HPDE6-E6E7 (cell line): ENCODE measurements at regions not wholly inside any gene's neighbourhood (a gene's known extent, or its start where the extent isn't known, plus 50 kb on each side); places are given as distances from the start of the nearest gene placed in this dataset.

Source experiments
- DNase-seq: peaks from one replicate; pipeline ENCODE4 v3.0.0; 2011; ENCODE audit warnings: missing footprints; ENCODE audit errors: extremely low spot score

DNA sequence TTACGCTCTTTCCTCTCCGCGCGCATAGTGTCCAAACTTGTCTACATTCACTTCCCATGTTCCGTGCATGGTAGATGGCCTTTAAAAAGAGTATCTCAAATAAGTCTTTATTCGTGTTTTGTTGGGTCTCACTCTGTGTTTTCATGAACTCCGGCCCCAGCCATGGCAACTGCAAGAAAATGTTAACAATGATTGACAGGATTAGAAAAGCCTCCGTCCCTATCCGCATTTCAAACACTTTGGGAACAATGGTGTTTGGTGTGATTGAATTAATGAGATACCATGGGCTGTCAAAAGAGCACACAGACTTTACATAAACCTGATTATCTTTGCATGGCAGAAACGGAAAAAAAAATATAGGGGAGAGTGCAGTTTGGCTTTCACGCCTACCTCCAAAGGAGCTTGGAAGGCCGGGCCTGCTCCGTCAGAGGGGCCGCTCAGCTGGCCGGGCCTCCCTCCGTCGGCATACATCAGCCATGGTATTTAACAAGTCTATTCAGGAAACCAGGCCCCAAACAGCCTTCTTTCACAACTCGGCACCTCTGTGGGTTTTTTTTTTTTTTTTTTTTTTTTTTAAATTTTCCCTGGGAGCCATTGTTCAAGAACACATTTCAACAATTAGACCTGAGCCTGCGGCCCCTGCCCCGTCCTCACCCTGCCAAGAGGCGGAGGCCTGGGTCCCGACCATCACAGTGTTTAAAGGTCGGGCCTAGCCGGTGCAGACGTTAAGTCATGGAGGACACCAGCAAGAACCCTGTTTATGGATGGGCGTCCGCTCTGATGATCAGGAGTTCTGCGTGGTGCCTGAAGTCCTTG lies 323.8 kb upstream of the IRX4 start:
- no peak for DNase-seq

DNA sequence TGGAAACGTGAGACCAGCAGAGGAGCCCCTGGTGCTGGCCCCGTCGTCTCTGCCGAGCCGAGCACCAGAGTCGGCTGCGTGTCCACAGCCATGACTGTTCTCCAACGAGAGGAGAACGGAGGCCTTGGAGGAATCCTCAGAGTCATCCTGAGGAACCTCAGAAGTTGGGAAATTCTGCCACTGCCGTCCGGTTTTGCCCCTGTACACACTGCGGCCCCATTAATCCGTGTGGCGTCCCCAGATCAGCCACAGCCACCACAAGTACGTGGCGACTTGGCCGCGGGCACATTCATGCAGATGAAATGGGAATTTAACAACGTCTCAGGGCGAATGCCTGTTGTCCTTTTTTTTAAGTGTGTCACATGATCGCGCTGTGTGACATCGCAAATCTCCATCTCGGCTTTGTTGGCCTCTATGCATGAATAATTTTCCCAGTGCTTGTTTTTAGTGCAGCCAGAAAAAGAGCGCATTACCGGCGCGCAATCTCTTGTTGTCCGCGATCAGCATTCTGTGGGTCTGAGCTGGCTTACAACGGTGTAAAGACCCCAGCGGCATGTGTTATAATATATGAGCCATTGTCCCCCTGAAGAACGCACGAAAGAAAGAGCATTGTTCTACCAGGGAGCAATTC lies 323.0 kb upstream of the IRX4 start:
- DNase-seq: no peak

DNA sequence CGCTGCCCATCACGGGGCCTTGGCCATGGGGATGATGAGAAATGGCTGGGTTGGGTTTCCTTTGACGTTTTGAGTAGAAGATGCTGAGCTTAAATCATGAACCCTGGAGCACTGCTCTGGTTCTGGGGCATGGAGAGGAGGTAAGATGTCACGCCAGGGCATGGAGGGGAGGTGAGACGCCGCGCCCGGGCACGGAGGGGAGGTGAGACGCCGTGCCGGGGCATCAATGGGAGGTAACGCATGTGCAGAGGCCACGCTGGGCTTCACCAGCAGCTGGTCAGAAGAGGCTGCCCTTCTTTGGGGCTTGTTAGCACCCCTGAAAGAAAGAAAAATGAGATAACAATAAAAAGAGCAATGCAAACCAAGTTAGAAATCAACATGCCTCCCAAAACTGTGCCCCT lies 322.5 kb upstream of the IRX4 start:
- DNase-seq: no peak

DNA sequence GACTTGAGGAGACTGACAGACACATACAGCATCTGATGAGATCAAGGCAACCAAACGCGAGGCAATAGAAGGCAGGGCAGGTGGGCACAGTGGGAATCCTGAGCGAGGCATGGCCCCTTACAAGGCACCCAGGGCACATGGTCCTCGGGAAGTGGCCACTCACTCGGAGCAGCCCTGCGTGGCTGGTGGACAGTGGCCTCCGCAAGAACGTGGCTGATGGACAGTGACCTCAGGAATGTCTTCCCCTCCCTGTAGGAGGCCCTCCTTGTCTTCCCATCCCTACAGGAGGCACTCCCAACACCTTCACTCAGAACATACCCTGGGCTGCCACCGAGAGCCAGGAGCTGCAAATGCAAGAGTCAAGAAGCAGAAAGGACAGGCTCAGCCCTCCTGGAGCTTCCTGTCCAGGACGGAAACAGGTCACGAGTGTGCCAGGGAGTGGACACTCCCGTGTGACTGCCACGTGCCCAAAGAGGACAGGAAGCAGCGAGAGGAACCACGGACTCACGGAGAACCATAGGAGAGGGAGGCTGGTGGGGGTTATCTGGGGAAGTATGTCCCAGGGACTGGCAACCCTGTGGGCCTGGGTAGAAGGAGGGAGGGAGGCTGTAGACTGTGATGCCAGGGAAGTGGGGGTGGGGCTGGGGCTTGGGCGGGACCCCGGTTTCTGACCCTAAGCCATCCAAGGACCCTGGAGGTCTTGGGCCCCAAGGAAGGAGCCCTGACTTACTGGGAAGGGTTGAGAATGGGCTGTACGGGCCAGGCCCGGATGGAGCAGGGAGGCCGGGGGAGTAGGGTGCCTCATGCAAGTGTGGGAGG lies 321.9 kb upstream of the IRX4 start:
- no peak for DNase-seq

DNA sequence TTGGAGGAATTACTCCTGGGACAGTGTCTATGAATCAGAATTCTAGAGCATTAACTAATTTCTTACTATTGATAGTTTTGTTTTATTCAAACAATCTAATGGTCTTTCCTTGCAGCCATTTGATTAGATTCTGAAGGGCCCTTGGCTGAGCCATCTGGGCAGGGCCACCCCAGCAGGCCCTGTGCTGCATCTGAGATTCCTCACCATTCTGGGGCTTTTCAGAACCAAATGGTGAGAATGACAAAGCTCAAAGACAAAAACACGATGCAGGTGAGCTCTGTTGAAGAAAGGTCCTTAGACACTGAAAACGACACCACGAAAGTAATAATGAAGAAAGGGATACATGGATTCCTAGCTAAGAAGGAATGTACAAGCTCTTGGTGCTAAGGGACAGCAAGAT lies 321.0 kb upstream of the IRX4 start:
- DNase-seq: no peak

DNA sequence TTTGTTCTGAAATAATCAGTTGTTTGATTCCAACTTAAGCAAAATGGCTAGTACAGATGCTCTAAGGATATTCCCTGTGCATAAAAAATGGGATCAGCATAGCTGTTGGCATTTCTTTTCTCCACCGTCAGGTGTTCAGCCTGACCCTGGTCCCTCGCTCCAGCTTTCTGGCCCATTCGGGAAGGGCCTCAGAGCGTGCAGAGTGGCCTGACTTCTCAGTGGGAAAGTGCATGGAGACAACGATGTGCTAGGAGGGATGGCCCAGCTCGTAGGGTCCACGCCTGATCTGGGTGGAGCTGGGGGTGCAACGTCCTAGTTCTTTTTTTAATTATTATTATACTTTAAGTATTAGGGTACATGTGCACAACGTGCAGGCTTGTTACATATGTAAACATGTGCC lies 319.1 kb upstream of the IRX4 start:
- no peak for DNase-seq

DNA sequence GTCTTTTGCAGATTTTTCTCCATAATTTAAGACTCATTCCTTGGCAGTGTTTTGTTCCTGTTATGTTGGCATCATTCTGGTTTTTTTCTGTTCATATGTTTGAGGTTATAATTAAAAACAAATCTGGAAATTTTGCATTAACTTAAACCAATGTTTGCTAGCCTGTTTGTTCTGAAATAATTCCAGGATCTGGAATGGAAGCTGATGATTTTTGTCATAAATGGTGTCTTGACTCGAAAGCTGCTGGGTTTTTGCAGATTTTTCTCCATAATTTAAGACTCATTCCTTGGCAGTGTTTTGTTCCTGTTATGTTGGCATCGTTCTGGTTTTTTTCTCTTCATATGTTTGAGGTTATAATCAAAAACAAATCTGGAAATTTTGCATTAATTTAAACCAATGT lies 318.7 kb upstream of the IRX4 start:
- DNase-seq: no peak

DNA sequence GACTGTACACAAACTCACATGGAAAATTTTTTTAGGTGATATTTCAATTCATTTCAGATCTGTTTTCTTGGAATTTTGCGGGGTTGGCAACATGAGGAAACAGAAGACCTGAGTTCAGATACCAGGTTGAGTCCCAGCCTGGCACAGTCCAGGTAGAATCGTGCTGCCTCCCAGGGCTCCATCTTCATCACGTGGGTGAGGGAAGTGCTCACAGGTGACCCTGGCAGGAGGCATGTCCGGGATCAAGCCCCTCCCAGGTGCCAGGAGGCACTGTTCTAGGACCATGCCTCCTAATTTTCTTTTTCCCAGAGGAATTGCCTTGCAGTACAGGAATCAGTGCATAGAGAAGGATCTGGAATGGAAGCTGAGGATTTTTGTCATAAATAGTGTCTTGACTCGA lies 318.3 kb upstream of the IRX4 start:
- DNase-seq: no peak

DNA sequence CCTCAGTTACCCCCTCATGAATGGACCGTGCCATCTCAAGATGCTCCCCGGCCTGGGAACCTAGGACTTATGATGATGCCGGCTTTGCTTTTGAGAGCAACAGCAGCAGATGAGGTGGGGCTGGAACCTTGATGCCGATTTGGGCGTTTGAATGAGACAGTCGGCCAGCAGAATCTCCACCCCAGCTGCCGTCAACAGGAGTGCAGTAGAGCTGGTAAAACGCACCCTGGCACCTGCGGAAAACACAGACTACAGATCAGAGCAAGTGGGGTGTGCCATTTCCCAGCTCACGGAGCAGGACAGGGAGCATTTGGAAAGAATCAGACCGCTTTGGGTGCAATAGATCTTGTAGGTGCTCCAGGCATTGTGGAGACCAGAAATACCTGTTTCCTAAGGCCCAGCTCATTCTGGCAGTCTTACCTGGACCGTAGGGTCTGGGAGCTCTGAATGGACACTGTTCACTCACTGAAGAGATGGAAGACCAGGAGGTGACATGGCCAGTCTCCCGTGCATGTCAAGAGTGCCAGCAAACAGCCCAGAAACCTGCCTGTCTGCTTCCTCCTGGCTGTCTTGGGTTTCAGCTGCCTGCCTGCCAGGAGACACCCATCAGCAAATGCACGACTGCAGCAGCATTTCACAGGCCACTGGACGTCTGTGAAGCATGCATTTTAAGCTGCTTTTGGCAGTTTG lies 317.7 kb upstream of the IRX4 start:
- DNase-seq: no peak

DNA sequence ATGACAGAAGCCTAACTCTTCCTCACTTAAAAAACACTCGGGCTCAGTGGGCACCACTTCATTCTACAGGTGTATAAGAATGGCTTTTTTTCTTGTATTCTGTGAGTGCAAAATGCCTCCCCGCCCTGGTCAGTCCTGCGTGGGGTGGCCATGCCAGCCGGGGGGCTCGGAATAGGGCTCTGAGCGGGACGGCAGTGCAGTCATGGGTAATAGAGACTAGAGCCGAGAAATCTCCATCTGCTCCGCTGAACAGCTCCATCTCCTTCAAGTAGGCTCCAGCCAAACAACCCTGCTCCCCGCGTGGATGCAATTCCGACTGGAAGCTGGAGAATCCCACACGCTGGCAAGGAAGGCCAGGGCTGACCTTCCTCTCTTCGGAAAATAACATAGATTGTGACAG lies 317.0 kb upstream of the IRX4 start:
- no peak for DNase-seq

DNA sequence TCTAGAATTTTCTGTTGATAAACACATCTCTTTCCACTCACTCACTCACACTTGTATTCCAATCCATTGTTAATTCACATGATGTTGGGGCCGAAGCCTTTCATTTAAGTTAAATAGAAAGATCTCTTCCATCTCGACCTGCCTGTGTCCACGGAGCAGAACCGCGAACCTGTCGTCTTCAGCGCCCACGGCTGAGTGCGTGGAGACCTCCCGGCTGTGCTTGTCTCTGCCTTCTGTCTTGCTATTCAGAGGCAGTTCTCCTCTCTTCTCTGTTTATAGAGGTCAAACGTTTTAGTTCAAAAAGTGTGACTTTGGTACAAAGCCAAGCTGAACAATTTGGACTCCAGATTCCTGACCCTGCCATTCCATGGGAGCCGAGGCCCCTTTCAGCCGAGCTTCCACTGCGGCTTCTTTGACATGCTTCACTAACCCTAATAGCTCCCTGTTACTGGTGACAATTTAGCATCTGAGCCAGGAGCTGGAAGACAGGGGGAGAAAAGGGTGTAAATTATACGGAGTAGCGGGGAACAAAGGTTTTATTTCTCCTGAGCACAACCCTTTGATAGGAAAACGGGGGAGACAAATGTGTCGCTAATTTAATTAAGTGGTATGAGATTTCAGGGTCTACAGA lies 314.4 kb upstream of the IRX4 start:
- DNase-seq: no peak

DNA sequence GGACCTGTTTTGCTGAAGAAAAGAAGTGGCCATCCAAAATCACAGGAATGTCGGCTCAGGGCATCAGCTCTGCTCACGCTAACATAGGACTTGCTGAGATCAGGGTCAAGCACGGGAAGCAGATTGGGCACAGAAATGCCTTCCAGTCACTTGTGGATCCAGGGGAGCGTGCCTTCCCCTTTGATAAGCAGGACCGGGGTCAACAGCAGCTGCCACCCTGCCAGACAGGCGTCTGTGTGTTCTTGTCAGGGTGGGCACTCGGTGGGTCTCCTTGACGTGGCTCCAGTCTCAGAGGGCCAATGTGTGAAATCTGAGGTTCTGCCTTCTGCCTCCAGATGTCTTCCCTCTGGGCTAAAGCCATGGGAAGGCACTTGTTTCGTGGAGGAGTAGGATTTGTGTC lies 313.7 kb upstream of the IRX4 start:
- DNase-seq: no peak

DNA sequence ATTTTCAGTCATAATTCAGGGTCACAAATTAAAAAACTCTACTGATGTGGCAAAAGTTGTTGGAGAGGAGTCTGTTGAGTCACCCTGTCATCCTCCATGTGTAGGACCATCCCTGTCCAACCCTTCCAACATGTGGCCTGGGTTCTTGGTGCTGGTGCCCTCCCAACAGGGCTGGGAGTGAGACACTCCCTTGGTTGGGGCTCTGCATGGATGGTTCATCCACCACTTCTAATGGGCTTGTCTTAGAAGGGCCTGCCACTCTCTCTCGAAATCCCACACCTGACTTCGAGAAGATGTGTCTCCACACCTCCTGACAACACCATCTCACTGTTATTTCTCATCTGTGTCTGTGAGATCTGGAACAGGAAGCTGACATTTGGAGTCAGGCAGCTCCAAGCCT lies 312.2 kb upstream of the IRX4 start:
- DNase-seq: no peak

DNA sequence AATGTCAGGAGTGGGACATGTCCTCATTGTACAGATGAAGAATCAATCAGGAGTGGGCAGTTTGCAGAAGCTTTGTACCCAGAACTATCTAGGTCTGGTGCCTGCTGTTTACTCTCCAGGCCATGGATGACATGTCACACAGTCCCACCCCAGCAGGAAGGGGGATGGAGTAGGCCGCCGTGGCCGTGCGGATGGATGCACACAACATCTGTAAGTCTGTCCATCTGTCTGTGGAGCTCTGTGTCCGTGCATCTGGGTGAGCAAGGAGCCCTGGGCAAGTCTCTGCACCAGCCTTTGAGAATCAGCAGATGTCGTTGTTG lies 311.5 kb upstream of the IRX4 start:
- DNase-seq: no peak

DNA sequence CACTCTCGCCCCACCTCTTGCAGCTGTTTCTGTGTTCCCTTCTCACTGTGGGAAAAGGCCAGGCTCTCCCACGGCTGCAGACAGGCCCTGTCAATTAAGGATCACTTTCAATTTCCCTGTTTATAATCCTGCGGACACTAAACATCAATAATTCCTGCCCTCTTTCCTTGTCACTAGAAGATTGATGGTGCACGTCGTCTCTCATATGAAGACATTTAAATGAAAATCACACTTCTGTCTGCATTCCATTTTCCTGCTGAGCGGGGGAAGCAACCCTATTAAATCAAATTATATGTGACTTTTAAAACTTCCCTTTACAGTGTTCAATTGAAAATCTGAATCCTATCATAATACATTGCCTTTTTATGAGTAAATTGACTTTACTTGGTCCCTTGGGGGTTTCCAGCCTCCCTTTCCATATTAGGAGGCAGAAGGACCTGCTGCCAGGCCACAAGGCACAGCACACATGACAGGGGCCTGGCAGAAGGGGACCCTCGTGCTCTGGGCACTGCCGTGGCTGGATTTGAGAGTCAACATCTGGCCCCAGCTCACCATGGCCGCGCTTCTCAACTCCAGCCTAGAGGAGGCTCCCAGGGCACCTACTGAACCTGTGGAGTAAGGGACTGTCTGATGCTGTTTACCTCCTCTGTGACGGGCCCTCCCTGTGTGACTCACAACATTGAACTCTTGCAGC lies 311.0 kb upstream of the IRX4 start:
- DNase-seq: no peak

DNA sequence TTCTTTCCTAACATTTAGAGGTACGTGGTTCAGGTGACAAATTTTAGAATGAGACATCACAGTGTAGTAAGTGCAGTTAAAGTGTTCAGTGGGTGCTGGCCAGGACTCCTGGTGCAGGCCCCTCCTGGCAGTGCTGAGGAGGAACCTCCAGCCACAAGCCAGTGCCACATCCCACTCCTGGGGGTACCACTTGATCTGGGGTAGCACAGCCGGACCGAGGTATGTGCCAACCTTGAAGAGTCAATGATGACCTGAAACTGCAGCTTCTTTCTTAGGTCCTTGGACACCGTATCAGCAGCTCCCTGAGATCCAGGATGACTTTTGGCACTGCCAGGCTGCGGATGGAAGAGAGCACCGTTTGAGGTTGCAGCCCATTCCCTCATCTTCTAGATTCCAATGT lies 310.4 kb upstream of the IRX4 start:
- DNase-seq: no peak

DNA sequence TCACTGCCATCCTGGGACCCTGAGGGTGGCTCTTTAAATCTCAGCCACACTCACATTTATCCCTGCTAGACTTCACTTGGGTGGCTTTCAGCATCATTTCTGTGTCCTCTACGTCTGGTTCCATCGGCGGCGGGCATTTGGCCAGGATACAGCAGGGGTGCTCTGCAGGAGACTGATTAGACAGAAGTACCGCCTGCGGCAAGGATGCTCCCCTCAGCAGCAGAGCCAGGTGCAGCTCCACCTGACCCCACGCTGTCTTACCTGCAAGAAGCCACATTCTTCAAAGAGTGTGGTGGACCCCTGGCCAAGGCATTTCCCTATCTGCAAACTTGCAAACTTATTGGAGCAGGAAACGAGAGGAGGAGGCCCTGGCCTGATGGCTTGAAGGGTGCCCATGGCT lies 309.8 kb upstream of the IRX4 start:
- DNase-seq: no peak

DNA sequence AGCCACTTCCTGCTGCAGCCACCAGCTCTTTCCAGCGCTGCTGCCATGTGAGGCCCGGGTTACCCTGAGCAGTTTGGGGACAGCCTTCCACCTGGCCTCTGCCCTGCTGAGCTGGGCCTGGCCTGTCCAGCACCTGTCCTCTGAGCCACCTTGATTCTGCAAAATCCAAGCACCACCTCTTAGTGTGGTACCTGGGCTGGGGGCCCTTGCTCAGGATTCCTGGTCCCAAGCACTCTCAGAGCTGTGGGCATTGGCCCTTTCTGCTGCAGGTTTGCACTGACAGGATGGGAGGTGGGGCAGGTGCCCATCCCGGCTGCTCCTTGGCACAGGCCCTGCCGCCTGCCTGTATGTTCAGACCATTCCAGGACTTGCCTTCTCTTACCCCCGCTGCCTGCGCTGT lies 309.2 kb upstream of the IRX4 start:
- DNase-seq: no peak

DNA sequence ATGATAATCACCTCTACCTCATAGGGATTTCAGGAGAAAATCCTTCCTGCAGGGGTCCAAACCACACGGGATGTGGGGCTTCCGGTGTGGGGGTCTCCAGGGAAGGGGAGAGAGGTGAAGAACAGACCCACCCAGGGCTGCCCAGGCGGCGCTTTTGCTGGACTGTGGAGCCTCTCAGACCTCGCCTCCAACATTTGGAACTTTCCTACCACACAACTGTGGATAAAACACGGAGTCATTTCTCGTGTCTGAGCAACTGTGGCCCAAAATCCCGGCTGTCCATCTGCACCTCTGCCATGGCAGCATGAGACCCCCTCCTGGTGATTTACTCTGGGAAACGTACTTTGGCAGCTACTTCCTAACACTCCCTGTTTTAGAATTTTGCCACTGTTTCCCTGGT lies 307.8 kb upstream of the IRX4 start:
- no peak for DNase-seq

DNA sequence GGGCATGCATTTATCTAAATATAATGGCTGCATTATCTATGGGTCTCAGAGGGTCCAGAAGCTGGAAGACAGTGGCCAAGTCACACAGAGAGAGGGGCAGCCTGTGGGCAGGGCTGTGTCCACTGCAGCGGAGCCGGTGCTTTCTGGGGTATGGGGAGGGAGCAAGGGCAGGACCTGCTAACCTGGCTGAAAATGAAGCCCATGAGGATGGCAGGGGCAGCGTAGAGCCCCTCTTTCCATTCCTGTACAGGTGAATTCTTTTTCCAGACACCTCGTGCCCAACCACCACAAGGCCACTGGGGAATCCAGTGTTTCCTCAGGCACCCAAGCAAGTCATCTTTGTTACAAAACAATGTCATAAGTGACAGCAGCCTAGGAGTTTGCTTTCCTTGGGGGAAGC lies 305.9 kb upstream of the IRX4 start:
- no peak for DNase-seq

DNA sequence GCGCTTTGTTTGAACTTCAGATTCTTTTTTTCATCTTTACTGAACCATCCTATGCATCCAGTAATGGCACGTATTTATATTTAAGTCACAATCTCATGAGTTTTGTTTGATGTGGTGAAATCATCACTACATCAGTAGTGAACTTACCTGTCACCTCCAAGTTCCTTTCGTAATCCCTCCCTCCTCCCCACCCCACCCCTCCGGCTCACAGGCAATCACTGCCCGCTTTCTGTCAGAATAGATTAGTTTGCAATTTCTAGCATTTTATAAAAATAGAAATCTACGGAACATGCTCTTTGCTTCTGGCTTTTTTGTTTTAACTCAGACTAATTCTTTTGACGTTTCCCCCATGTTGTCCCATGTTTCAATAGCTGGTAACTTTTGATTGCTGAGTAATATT lies 305.4 kb upstream of the IRX4 start:
- no peak for DNase-seq
